Stomach (tissue), 8 donors: ENCODE measurements at regions not wholly inside any gene's neighbourhood (a gene's known extent, or its start where the extent isn't known, plus 50 kb on each side); places are given as distances from the start of the nearest gene placed in this dataset.

Experiments used
- DNase-seq, 2 donors: peaks; one replicate each; pipeline versions ENCODE4 v3.0.0 to v3.0.0-alpha.2; 2013 to 2019
- H3K27ac ChIP-seq, 5 donors: fragments of 200-600 bp in 4 of 5; sonication (generic) in 4 of 5; one replicate each; pipeline ENCODE4 v1.5.1; 2013 to 2019; ENCODE audit warnings: mild to moderate bottlenecking in 1 of 5, moderate library complexity in 1 of 5
- H3K27me3 ChIP-seq, 3 donors: fragments of 200-600 bp; sonication (generic); one replicate each; pipeline ENCODE4 v1.5.1; 2017 to 2019; ENCODE audit warnings: mixed run types in 1 of 3
- H3K36me3 ChIP-seq, 4 donors: fragments of 200-600 bp; sonication (generic); 1 replicate in 3 of 4; 2 replicates in 1 of 4; pipeline ENCODE4 v1.5.1; 2016 to 2019
- H3K4me1 ChIP-seq, 4 donors: fragments of 200-600 bp; sonication (generic); one replicate each; pipeline ENCODE4 v1.5.1; 2016 to 2019
- H3K4me3 ChIP-seq, 4 donors: fragments of 200-600 bp; sonication (generic) in 3 of 4; one replicate each; pipeline ENCODE4 v1.5.1; 2016 to 2019; ENCODE audit warnings: mild to moderate bottlenecking in 1 of 4
- H3K9me3 ChIP-seq, 4 donors: fragments of 200-600 bp; sonication (generic); one replicate each; pipeline ENCODE4 v1.5.1; 2016 to 2019
- EP300 ChIP-seq: sonication (generic); formaldehyde crosslinking; IDR thresholded peaks from one replicate; pipeline ENCODE4 v1.6.1; 2017; ENCODE audit warnings: antibody characterized with exemption
- POLR2A ChIP-seq, 4 donors: fragments of 450-650 bp; IDR thresholded peaks; one replicate each; pipeline ENCODE4 v1.6.1; 2016; ENCODE audit warnings: antibody characterized with exemption in 4 of 4, control low read depth in 2 of 4, mild to moderate bottlenecking in 1 of 4, moderate library complexity in 1 of 4
- POLR2AphosphoS5 ChIP-seq, 3 donors: sonication (generic); formaldehyde crosslinking; IDR thresholded peaks; one replicate each; pipeline ENCODE4 v1.6.1; 2016; ENCODE audit warnings: antibody characterized with exemption in 3 of 3
- WGBS, 5 donors: extraction: QIAGEN DNeasy Blood & Tissue Kit in 3 of 5; methylation state at CpG; one replicate each; pipeline versions ENCODE4 v1.1.5 to v1.1.7; 2013 to 2018; 5-methylcytosine and 5-hydroxymethylcytosine counted together
- intact Hi-C: fragments of 100-400 bp; cut with DNase I; formaldehyde crosslinking; loops from one replicate; pipeline ENCODE4 v1.15.1; 2023; ENCODE audit warnings: low total_unique reads
- TF ChIP-seq, protein P1 (sequence below), 7 experiments: fragments of 450-650 bp in 4 of 7; fragments of 200-600 bp in 3 of 7; sonication (generic) in 3 of 7; IDR thresholded peaks; one replicate each; pipeline ENCODE4 v1.5.1; 2016 to 2019; ENCODE audit warnings: antibody characterized with exemption in 7 of 7, control low read depth in 2 of 7, mild to moderate bottlenecking in 1 of 7
- donor health status: healthy with polysubstance abuse.
- donor health status: Bipolar disorder and iron deficiency.
- donor health status: healthy.

- TF ChIP-seq, protein P1, sequence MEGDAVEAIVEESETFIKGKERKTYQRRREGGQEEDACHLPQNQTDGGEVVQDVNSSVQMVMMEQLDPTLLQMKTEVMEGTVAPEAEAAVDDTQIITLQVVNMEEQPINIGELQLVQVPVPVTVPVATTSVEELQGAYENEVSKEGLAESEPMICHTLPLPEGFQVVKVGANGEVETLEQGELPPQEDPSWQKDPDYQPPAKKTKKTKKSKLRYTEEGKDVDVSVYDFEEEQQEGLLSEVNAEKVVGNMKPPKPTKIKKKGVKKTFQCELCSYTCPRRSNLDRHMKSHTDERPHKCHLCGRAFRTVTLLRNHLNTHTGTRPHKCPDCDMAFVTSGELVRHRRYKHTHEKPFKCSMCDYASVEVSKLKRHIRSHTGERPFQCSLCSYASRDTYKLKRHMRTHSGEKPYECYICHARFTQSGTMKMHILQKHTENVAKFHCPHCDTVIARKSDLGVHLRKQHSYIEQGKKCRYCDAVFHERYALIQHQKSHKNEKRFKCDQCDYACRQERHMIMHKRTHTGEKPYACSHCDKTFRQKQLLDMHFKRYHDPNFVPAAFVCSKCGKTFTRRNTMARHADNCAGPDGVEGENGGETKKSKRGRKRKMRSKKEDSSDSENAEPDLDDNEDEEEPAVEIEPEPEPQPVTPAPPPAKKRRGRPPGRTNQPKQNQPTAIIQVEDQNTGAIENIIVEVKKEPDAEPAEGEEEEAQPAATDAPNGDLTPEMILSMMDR (IDR thresholded peaks at IDR 0.05) = no peak
- no peak for TF ChIP-seq POLR2AphosphoS5 (IDR thresholded peaks at IDR 0.05)
- TF ChIP-seq POLR2A (IDR thresholded peaks at IDR 0.05) = no peak
- no peak for TF ChIP-seq EP300
- Histone ChIP-seq H3K9me3 (no peaks in the 10 kb centered on the region), H3K27me3 (no peaks in the 10 kb centered on the region), H3K27ac (no peak overlapping the region), H3K4me1 (no peaks in the 10 kb centered on the region), H3K36me3 (no peaks in the 10 kb centered on the region), H3K4me3 (no peak overlapping the region)
- WGBS, 5 donors = 34 to 49% (median 46%) methylated on average over 2 of the region's 2 CpGs
- no peak for DNase-seq
- intact Hi-C loops = no loop called here
Observed at GRCh38 chr2:145775591-145775990, 1255.7 kb upstream of the ZEB2 start.

GRCh38 chr2:145771525-145771924 is 1251.6 kb upstream of the ZEB2 start:
- H3K4me3 ChIP-seq = no peak overlapping the region
- no peak for DNase-seq
- H3K9me3 ChIP-seq = no peaks in the 10 kb centered on the region
- TF ChIP-seq POLR2AphosphoS5 (IDR thresholded peaks at IDR 0.05) = no peak
- no peak for TF ChIP-seq EP300
- TF ChIP-seq, protein P1 (IDR thresholded peaks at IDR 0.05) = no peak
- TF ChIP-seq POLR2A (IDR thresholded peaks at IDR 0.05) = no peak
- no peaks in the 10 kb centered on the region for H3K4me1 ChIP-seq
- intact Hi-C loops = no loop called here
- H3K27ac ChIP-seq = no peak overlapping the region
- H3K36me3 ChIP-seq = no peaks in the 10 kb centered on the region
- H3K27me3 ChIP-seq = no peaks in the 10 kb centered on the region

- Histone ChIP-seq H3K9me3 (no peaks in the 10 kb centered on the region), H3K4me3 (no peak overlapping the region), H3K36me3 (no peaks in the 10 kb centered on the region), H3K27ac (no peak overlapping the region), H3K4me1 (no peaks in the 10 kb centered on the region), H3K27me3 (no peaks in the 10 kb centered on the region)
- no peak for DNase-seq
- TF ChIP-seq, protein P1 (IDR thresholded peaks at IDR 0.05) = no peak
- TF ChIP-seq POLR2AphosphoS5 (IDR thresholded peaks at IDR 0.05) (no peak), POLR2A (IDR thresholded peaks at IDR 0.05) (no peak)
- intact Hi-C loops = no loop called here
- whole genome bisulfite sequencing, 5 donors = 70 to 81% (median 79%) methylated on average over 5 of the region's 5 CpGs
Observed at GRCh38 chr2:145769011-145769716, 1249.2 kb upstream of the ZEB2 start.

- WGBS, 5 donors = 43 to 100% (median 91%) methylated on average over 1 of the region's 1 CpG
- Histone ChIP-seq H3K27me3 (no peaks in the 10 kb centered on the region), H3K36me3 (no peaks in the 10 kb centered on the region), H3K4me3 (no peak overlapping the region), H3K4me1 (peaks cover 0 to 8% (median 6%) of the 10 kb centered on the region in 4 donors), H3K27ac (no peak overlapping the region), H3K9me3 (no peaks in the 10 kb centered on the region)
- intact Hi-C loops = no loop called here
- TF ChIP-seq EP300 = no peak
- TF ChIP-seq, protein P1 (IDR thresholded peaks at IDR 0.05) = no peak
- no peak for TF ChIP-seq POLR2A (IDR thresholded peaks at IDR 0.05)
- no peak for TF ChIP-seq POLR2AphosphoS5 (IDR thresholded peaks at IDR 0.05)
- DNase-seq = no peak
Observed at GRCh38 chr2:145765874-145766273, 1246.0 kb upstream of the ZEB2 start.
